HG02678 (cell line): ENCODE measurements at regions not wholly inside any gene's neighbourhood (a gene's known extent, or its start where the extent isn't known, plus 50 kb on each side); places are given as distances from the start of the nearest gene placed in this dataset.
"Not testable (repeated sequence)": the region's sequence is repeated elsewhere in the genome, so short reads cannot be mapped to it uniquely, and the experiment has no call there.

Source experiments
- ATAC-seq: cut with Tn5 transposase; IDR thresholded peaks from one replicate; pipeline ENCODE4 v1.9.1; 2021; ENCODE audit warnings: mild to moderate bottlenecking, moderate library complexity; ENCODE audit not compliant: unreplicated experiment

- ATAC-seq, result no peak
Measured at GRCh38 chr7:115793958-115794702, 236.4 kb downstream of the TFEC start.

GRCh38 chr7:115789901-115790300 lies 240.7 kb downstream of the TFEC start:
- no peak for ATAC-seq

- not testable (repeated sequence) for ATAC-seq
Measured at GRCh38 chr7:115789473-115789872, 241.1 kb downstream of the TFEC start.

- no peak for ATAC-seq
Measured at GRCh38 chr7:115782696-115783490, 247.7 kb downstream of the TFEC start.

GRCh38 chr7:115779561-115779960 lies 251.0 kb downstream of the TFEC start:
- ATAC-seq, result no peak

- ATAC-seq, result no peak
Measured at GRCh38 chr7:115775981-115776380, 254.6 kb downstream of the TFEC start.

- no peak for ATAC-seq
Measured at GRCh38 chr7:115763347-115763746, 267.2 kb downstream of the TFEC start.

GRCh38 chr7:115758025-115758424 lies 272.5 kb downstream of the TFEC start:
- ATAC-seq, result no peak

GRCh38 chr7:115754226-115754625 lies 276.3 kb downstream of the TFEC start:
- ATAC-seq, result no peak

- ATAC-seq, result no peak
Measured at GRCh38 chr7:115749924-115750323, 280.6 kb downstream of the TFEC start.

GRCh38 chr7:115748123-115748738 lies 282.3 kb downstream of the TFEC start:
- no peak for ATAC-seq

- ATAC-seq, result no peak
Measured at GRCh38 chr7:115747174-115747573, 283.4 kb downstream of the TFEC start.

GRCh38 chr7:115740043-115740442 lies 290.5 kb downstream of the TFEC start:
- ATAC-seq, result no peak

GRCh38 chr7:115734641-115735040 lies 295.9 kb downstream of the TFEC start:
- no peak for ATAC-seq

- no peak for ATAC-seq
Measured at GRCh38 chr7:115731796-115732471, 298.6 kb downstream of the TFEC start.

- ATAC-seq, result no peak
Measured at GRCh38 chr7:115728518-115728917, 302.0 kb downstream of the TFEC start.

GRCh38 chr7:115724400-115725056 lies 306.0 kb downstream of the TFEC start:
- ATAC-seq, result no peak

- ATAC-seq, result no peak
Measured at GRCh38 chr7:115722302-115722977, 308.1 kb downstream of the TFEC start.

GRCh38 chr7:115721293-115722217 lies 309.0 kb downstream of the TFEC start:
- ATAC-seq, result no peak
